Uterus (tissue), 3 donors: ENCODE measurements at regions not wholly inside any gene's neighbourhood (a gene's known extent, or its start where the extent isn't known, plus 50 kb on each side); places are given as distances from the start of the nearest gene placed in this dataset.

Source experiments
- DNase-seq, 2 donors: peaks; one replicate each; pipeline ENCODE4 v3.0.0-alpha.2; 2019 to 2020
- H3K27ac ChIP-seq, 2 donors: fragments of 200-600 bp; sonication (generic); 1 replicate in 1 of 2; 2 replicates in 1 of 2; pipeline ENCODE4 v1.5.1; 2016 to 2018
- H3K27me3 ChIP-seq, 2 donors: fragments of 200-600 bp; sonication (generic); one replicate each; pipeline ENCODE4 v1.5.1; 2018 to 2019; ENCODE audit warnings: control low read depth in 1 of 2
- H3K36me3 ChIP-seq, 2 donors: fragments of 200-600 bp; sonication (generic); one replicate each; pipeline ENCODE4 v1.5.1; 2019; ENCODE audit warnings: control low read depth in 1 of 2
- H3K4me1 ChIP-seq, 2 donors: fragments of 200-600 bp; sonication (generic); one replicate each; pipeline ENCODE4 v1.5.1; 2018 to 2019; ENCODE audit warnings: control low read depth in 1 of 2
- H3K4me3 ChIP-seq, 2 donors: fragments of 200-600 bp; sonication (generic); 1 replicate in 1 of 2; 2 replicates in 1 of 2; pipeline ENCODE4 v1.5.1; 2018 to 2019; ENCODE audit warnings: mild to moderate bottlenecking in 1 of 2
- H3K9me3 ChIP-seq, 2 donors: fragments of 200-600 bp; sonication (generic); one replicate each; pipeline ENCODE4 v1.5.1; 2019; ENCODE audit warnings: control low read depth in 1 of 2
- CTCF ChIP-seq, 4 experiments: fragments of 200-600 bp in 2 of 4; fragments of 450-650 bp in 2 of 4; sonication (generic) in 2 of 4; IDR thresholded peaks; one replicate each; pipeline ENCODE4 v1.5.1; 2016 to 2019; ENCODE audit warnings: antibody characterized with exemption in 4 of 4, mild to moderate bottlenecking in 2 of 4, moderate library complexity in 1 of 4
- POLR2A ChIP-seq, 2 donors: fragments of 450-650 bp; IDR thresholded peaks; one replicate each; pipeline ENCODE4 v1.6.1; 2016; ENCODE audit warnings: antibody characterized with exemption in 2 of 2, mild to moderate bottlenecking in 1 of 2, moderate library complexity in 1 of 2
- intact Hi-C: fragments of 100-400 bp; cut with DNase I; formaldehyde crosslinking; loops from one replicate; pipeline ENCODE4 v1.15.1; 2023; ENCODE audit warnings: low total_unique reads
- donor health status: DM: yes; HTN: yes; CAD: no.

DNA sequence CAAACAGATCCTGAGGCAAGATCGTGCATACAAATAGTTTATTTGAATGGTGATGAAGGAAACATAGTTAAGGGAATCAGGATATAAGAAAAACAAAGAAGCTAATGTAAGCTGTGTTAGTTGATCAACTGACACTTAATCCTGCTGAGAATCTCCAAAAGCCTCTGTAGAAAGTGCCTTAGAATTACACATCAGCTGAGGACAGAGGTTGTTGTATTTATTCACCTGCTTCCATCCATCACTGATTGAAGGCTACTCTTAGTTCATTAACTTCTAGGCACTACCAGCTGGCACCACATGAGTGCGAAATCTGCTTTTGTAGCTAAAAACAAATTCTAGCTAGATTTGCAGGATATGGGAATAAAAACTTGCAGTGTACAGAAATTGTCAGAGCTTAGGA lies 1082.0 kb upstream of the CNTN5 start:
- DNase-seq = no peak
- Histone ChIP-seq H3K4me3 (no peak overlapping the region), H3K9me3 (no peaks in the 10 kb centered on the region), H3K27me3 (no peaks in the 10 kb centered on the region), H3K27ac (no peak overlapping the region), H3K36me3 (no peaks in the 10 kb centered on the region), H3K4me1 (no peaks in the 10 kb centered on the region)
- intact Hi-C loops = no loop called here
- TF ChIP-seq CTCF (IDR thresholded peaks at IDR 0.05) (no peak), POLR2A (IDR thresholded peaks at IDR 0.05) (no peak)

- no peak overlapping the region for H3K4me3 ChIP-seq
- H3K9me3 ChIP-seq = no peaks in the 10 kb centered on the region
- H3K27ac ChIP-seq = no peak overlapping the region
- no peak for TF ChIP-seq CTCF (IDR thresholded peaks at IDR 0.05)
- no peak for TF ChIP-seq POLR2A (IDR thresholded peaks at IDR 0.05)
- no peaks in the 10 kb centered on the region for H3K36me3 ChIP-seq
- no peaks in the 10 kb centered on the region for H3K4me1 ChIP-seq
- intact Hi-C loops = no loop called here
- DNase-seq = no peak
- peaks cover 0 to 2% of the 10 kb centered on the region in 2 donors for H3K27me3 ChIP-seq
These were observed 1077.3 kb upstream of the CNTN5 start for GRCh38 chr11:97943493-97943892.

- Histone ChIP-seq H3K27me3 (peaks cover 0 to 2% of the 10 kb centered on the region in 2 donors), H3K36me3 (no peaks in the 10 kb centered on the region), H3K9me3 (no peaks in the 10 kb centered on the region), H3K27ac (no peak overlapping the region), H3K4me1 (no peaks in the 10 kb centered on the region), H3K4me3 (no peak overlapping the region)
- no peak for DNase-seq
- intact Hi-C loops = no loop called here
- no peak for TF ChIP-seq POLR2A (IDR thresholded peaks at IDR 0.05)
These were observed 1072.0 kb upstream of the CNTN5 start for GRCh38 chr11:97948793-97949192.

DNA sequence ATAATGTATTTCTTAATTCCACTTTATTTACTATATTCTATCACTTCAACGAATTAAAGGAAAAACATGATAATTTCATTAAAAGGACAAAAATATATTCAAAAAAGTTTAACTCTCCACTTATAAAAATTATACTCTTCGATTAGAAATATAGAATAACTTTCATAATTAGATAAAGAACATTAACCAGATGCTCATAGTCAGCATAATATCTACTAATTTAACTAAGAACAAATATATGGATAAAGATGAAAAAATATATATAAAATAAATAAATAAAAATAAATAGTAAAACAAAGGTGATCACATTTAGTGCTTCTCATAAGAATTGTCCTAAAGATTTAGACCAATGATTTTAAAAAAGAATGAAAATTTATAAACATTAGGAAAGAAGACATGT lies 1065.2 kb upstream of the CNTN5 start:
- no peak for TF ChIP-seq CTCF (IDR thresholded peaks at IDR 0.05)
- no peak for TF ChIP-seq POLR2A (IDR thresholded peaks at IDR 0.05)

GRCh38 chr11:97956904-97957303 lies 1063.8 kb upstream of the CNTN5 start:
- Histone ChIP-seq H3K4me1 (no peaks in the 10 kb centered on the region), H3K4me3 (no peak overlapping the region), H3K36me3 (no peaks in the 10 kb centered on the region), H3K27me3 (no peaks in the 10 kb centered on the region), H3K9me3 (no peaks in the 10 kb centered on the region), H3K27ac (no peak overlapping the region)
- DNase-seq = no peak
- TF ChIP-seq CTCF (IDR thresholded peaks at IDR 0.05) (no peak), POLR2A (IDR thresholded peaks at IDR 0.05) (no peak)
- intact Hi-C loops = no loop called here

More for the DNA sequence above, 1065.2 kb upstream of the CNTN5 start:
- no peak for DNase-seq
- no peaks in the 10 kb centered on the region for H3K9me3 ChIP-seq
- H3K36me3 ChIP-seq = no peaks in the 10 kb centered on the region
- intact Hi-C loops = no loop called here
- no peaks in the 10 kb centered on the region for H3K4me1 ChIP-seq
- no peak overlapping the region for H3K4me3 ChIP-seq
- no peaks in the 10 kb centered on the region for H3K27me3 ChIP-seq
- H3K27ac ChIP-seq = no peak overlapping the region

- no peaks in the 10 kb centered on the region for H3K9me3 ChIP-seq
- H3K4me1 ChIP-seq = no peaks in the 10 kb centered on the region
- H3K4me3 ChIP-seq = no peak overlapping the region
- no peak overlapping the region for H3K27ac ChIP-seq
- no peak for DNase-seq
- no peaks in the 10 kb centered on the region for H3K36me3 ChIP-seq
- intact Hi-C loops = no loop called here
- H3K27me3 ChIP-seq = no peaks in the 10 kb centered on the region
- TF ChIP-seq POLR2A (IDR thresholded peaks at IDR 0.05) = no peak
- TF ChIP-seq CTCF (IDR thresholded peaks at IDR 0.05) = no peak
These were observed 1059.3 kb upstream of the CNTN5 start for GRCh38 chr11:97961431-97961830.
